Endothelial cell of umbilical vein (primary cell): ENCODE measurements at regions not wholly inside any gene's neighbourhood (a gene's known extent, or its start where the extent isn't known, plus 50 kb on each side); places are given as distances from the start of the nearest gene placed in this dataset.

Source experiments
- BruUV-seq: library from RNA; stranded (reverse); fragments of 400-500 nt; replicated peaks from 2 replicates; lab custom pipeline; 2021; lab: Mats Ljungman, UMichigan
- CTCF ChIA-PET: fragments of 300-600, 350-600 bp; sonication (Branson Sonifier 250); formaldehyde crosslinking; loops from one replicate; lab custom pipeline; 2021; ENCODE audit warnings: antibody characterized with exemption, inconsistent platforms; lab: Charles Lee
- POLR2A ChIA-PET: fragments of 300-600, 350-600 bp; sonication (Branson Sonifier 250); formaldehyde crosslinking; loops from one replicate; lab custom pipeline; 2021; ENCODE audit warnings: antibody characterized with exemption, inconsistent platforms; lab: Charles Lee
- DNase-seq: peaks from one replicate; pipeline ENCODE4 v3.0.0-alpha.2; 2011; ENCODE audit warnings: low read depth, low spot score
- FAIRE-seq: peaks from 2 replicates; lab custom pipeline; 2011; peaks lifted over from hg19 to GRCh38; lab: Jason Lieb, UNC
- H2AFZ ChIP-seq: 2 replicates; pipeline ENCODE4 v1.6.0; 2012; ENCODE audit warnings: low read depth, low read length, control low read depth, inconsistent platforms
- H3K27ac ChIP-seq: 2 replicates; pipeline ENCODE4 v1.5.1; 2011; ENCODE audit warnings: low read depth, mild to moderate bottlenecking, control low read depth, low read length, moderate library complexity; ENCODE audit not compliant: insufficient read depth
- H3K27me3 ChIP-seq, 2 experiments: 2 replicates each; pipeline versions ENCODE4 v1.6.0 to v1.6.1; 2011; ENCODE audit warnings: low read length in 2 of 2, mixed read lengths in 1 of 2; ENCODE audit not compliant: control insufficient read depth in 2 of 2, insufficient read depth in 2 of 2
- H3K36me3 ChIP-seq, 2 experiments: 2 replicates in 1 of 2; 3 replicates in 1 of 2; pipeline ENCODE4 v1.5.1; 2011; ENCODE audit warnings: low read length in 2 of 2, mild to moderate bottlenecking in 1 of 2, moderate library complexity in 1 of 2; ENCODE audit not compliant: control insufficient read depth in 2 of 2, insufficient read depth in 2 of 2; ENCODE audit errors: extremely low read depth in 1 of 2
- H3K4me1 ChIP-seq: 3 replicates; pipeline ENCODE4 v1.5.1; 2011; ENCODE audit warnings: mild to moderate bottlenecking, low read length; ENCODE audit not compliant: control insufficient read depth, insufficient read depth; ENCODE audit errors: extremely low read depth
- H3K4me2 ChIP-seq: 2 replicates; pipeline ENCODE4 v1.6.1; 2011; ENCODE audit warnings: low read length, control low read depth, mixed read lengths; ENCODE audit not compliant: insufficient read depth
- H3K4me3 ChIP-seq, 3 experiments: fragments of 200-600 bp in 1 of 3; sonication (generic), shearing (Covaris generic) in 1 of 3; replicated peaks in 1 of 3; 2 replicates each; pipeline ENCODE4 v1.5.1; 2011 to 2016; ENCODE audit warnings: control low read depth in 3 of 3, low read length in 3 of 3, mild to moderate bottlenecking in 2 of 3, inconsistent platforms in 1 of 3, low read depth in 1 of 3, moderate library complexity in 1 of 3; ENCODE audit not compliant: insufficient read depth in 1 of 3
- H3K79me2 ChIP-seq: 2 replicates; pipeline ENCODE4 v1.6.0; 2012; ENCODE audit warnings: low read length, inconsistent platforms; ENCODE audit not compliant: control insufficient read depth, insufficient read depth
- H3K9ac ChIP-seq: replicated peaks from 2 replicates; pipeline ENCODE3; 2011; ENCODE audit warnings: low read length, control low read depth; ENCODE audit not compliant: insufficient read depth; ENCODE audit errors: extremely low read depth
- H3K9me1 ChIP-seq: replicated peaks from 3 replicates; pipeline ENCODE4 v1.6.0; 2011; ENCODE audit warnings: mild to moderate bottlenecking, low read length; ENCODE audit not compliant: control insufficient read depth, insufficient read depth; ENCODE audit errors: extremely low read depth
- H3K9me3 ChIP-seq: replicated peaks from 2 replicates; pipeline ENCODE4 v1.5.1; 2012; ENCODE audit warnings: low read length, inconsistent platforms; ENCODE audit not compliant: control insufficient read depth, insufficient read depth
- H4K20me1 ChIP-seq: replicated peaks from 2 replicates; pipeline ENCODE3; 2011; ENCODE audit warnings: mild to moderate bottlenecking, low read length; ENCODE audit not compliant: control insufficient read depth, insufficient read depth; ENCODE audit errors: extremely low read depth
- EZH2 ChIP-seq: IDR thresholded peaks from 2 replicates; pipeline ENCODE4 v1.6.1; 2012; ENCODE audit warnings: borderline replicate concordance, low read depth, mild to moderate bottlenecking, moderate library complexity, low read length, inconsistent platforms; ENCODE audit not compliant: severe bottlenecking
- FOS ChIP-seq: IDR thresholded peaks from 2 replicates; pipeline ENCODE4 v1.6.1; 2011; ENCODE audit warnings: mild to moderate bottlenecking, low read length, moderate library complexity, borderline replicate concordance; ENCODE audit not compliant: insufficient read depth
- GATA2 ChIP-seq: IDR thresholded peaks from 2 replicates; pipeline ENCODE4 v1.7.0; 2011; ENCODE audit warnings: low read depth, mild to moderate bottlenecking, moderate library complexity, mixed read lengths, low read length; ENCODE audit not compliant: insufficient read length, insufficient read depth
- JUN ChIP-seq: IDR thresholded peaks from 2 replicates; pipeline ENCODE4 v1.6.1; 2011; ENCODE audit warnings: borderline replicate concordance, low read depth; ENCODE audit not compliant: insufficient read length, insufficient read depth
- MAX ChIP-seq: IDR thresholded peaks from 2 replicates; pipeline ENCODE4 v1.6.1; 2011; ENCODE audit not compliant: insufficient read depth, insufficient read length
- MYC ChIP-seq: IDR thresholded peaks from one replicate; pipeline ENCODE4 v1.6.1; 2011; ENCODE audit warnings: mild to moderate bottlenecking, low read depth, low read length
- POLR2A ChIP-seq: IDR thresholded peaks from 2 replicates; pipeline ENCODE4 v1.6.1; 2012; ENCODE audit warnings: low read depth, mild to moderate bottlenecking, control low read depth, low read length
- POLR2AphosphoS5 ChIP-seq: IDR thresholded peaks from 2 replicates; pipeline ENCODE4 v1.6.1; 2012; ENCODE audit warnings: low read depth, mild to moderate bottlenecking, control low read depth, low read length, moderate library complexity; ENCODE audit not compliant: insufficient read depth
- dilution Hi-C: fragments of 300-500 bp; cut with MboI; formaldehyde crosslinking; loops from one replicate; pipeline ENCODE4 v1.15.0; 2019; ENCODE audit warnings: low sequenced_read_pairs; ENCODE audit not compliant: extremely low pct_ligation_motif_present
- intact Hi-C: fragments of 100-400 bp; cut with micrococcal nuclease; formaldehyde crosslinking; loops from one replicate; pipeline ENCODE4 v1.10.0; 2022
- TF ChIP-seq, protein P1 (sequence below), 2 donors: IDR thresholded peaks; 1 replicate in 1 of 2; 2 replicates in 1 of 2; pipeline ENCODE4 v1.5.1; 2011; ENCODE audit warnings: low read length in 2 of 2, mild to moderate bottlenecking in 2 of 2, moderate library complexity in 2 of 2, control low read depth in 1 of 2, inconsistent platforms in 1 of 2, low read depth in 1 of 2; ENCODE audit not compliant: insufficient read depth in 1 of 2; ENCODE audit errors: extremely low read depth in 1 of 2

- TF ChIP-seq, protein P1, sequence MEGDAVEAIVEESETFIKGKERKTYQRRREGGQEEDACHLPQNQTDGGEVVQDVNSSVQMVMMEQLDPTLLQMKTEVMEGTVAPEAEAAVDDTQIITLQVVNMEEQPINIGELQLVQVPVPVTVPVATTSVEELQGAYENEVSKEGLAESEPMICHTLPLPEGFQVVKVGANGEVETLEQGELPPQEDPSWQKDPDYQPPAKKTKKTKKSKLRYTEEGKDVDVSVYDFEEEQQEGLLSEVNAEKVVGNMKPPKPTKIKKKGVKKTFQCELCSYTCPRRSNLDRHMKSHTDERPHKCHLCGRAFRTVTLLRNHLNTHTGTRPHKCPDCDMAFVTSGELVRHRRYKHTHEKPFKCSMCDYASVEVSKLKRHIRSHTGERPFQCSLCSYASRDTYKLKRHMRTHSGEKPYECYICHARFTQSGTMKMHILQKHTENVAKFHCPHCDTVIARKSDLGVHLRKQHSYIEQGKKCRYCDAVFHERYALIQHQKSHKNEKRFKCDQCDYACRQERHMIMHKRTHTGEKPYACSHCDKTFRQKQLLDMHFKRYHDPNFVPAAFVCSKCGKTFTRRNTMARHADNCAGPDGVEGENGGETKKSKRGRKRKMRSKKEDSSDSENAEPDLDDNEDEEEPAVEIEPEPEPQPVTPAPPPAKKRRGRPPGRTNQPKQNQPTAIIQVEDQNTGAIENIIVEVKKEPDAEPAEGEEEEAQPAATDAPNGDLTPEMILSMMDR (IDR thresholded peaks at IDR 0.05; ENCODE audit: extremely low read depth in 1 of 2, insufficient read depth in 1 of 2, low read depth in 1 of 2, low read length in 2 of 2): no peak
- no peak for TF ChIP-seq POLR2AphosphoS5
- no peak for TF ChIP-seq MAX
- TF ChIP-seq GATA2: no peak
- no peak for TF ChIP-seq FOS
- TF ChIP-seq POLR2A: no peak
- no peak for TF ChIP-seq JUN
- no peak for TF ChIP-seq MYC
- no peak for TF ChIP-seq EZH2
- no peak overlapping the region for H2AFZ ChIP-seq
- H3K27ac ChIP-seq: no peak overlapping the region
- intact Hi-C loops (no loop called here), dilution Hi-C loops (no loop called here)
- no peak overlapping the region for H3K4me2 ChIP-seq
- H3K4me3 ChIP-seq: no peak overlapping the region
- H3K4me1 ChIP-seq: peaks cover 9% of the 10 kb centered on the region
- H3K36me3 ChIP-seq: no peaks in the 10 kb centered on the region
- H3K9ac ChIP-seq: no peak overlapping the region
- no peaks in the 10 kb centered on the region for H4K20me1 ChIP-seq
- H3K27me3 ChIP-seq: no peaks in the 10 kb centered on the region
- FAIRE-seq (no peak), DNase-seq (peak; percentile 22)
- H3K9me3 ChIP-seq: no peaks in the 10 kb centered on the region
- H3K79me2 ChIP-seq: no peaks in the 10 kb centered on the region
- CTCF ChIA-PET: interaction anchor here (1.4 kb wide), 1 partner anchor 28 kb away, joined by 3 read pairs; no protein-coding TSS in a partner anchor
- POLR2A ChIA-PET: no interaction called here
- no peaks in the 10 kb centered on the region for H3K9me1 ChIP-seq
- no TSS peak for BruUV-seq
Observed at GRCh38 chr20:10856237-10857015, 182.6 kb upstream of the JAG1 start.
